SK-N-SH treated with all-trans-retinoic acid at 6 μM for 48 hours (cell line): ENCODE measurements at regions not wholly inside any gene's neighbourhood (a gene's known extent, or its start where the extent isn't known, plus 50 kb on each side); places are given as distances from the start of the nearest gene placed in this dataset.

ENCODE experiments used
- ATAC-seq: fragments of 200-7000 bp; cut with Tn5 transposase; 3 replicates; pipeline ENCODE4 v1.9.1; 2020; ENCODE audit warnings: mild to moderate bottlenecking, moderate library complexity
- ARNTL ChIP-seq: fragments of 450-650 bp; formaldehyde crosslinking; IDR thresholded peaks from 2 replicates; pipeline ENCODE4 v1.5.0; 2020; ENCODE audit warnings: low read depth, mild to moderate bottlenecking, moderate library complexity, borderline replicate concordance
- CSDC2 ChIP-seq: fragments of 250-450 bp; sonication (Bioruptor Pico); IDR thresholded peaks from 2 replicates; pipeline ENCODE4 v1.5.0; 2020; ENCODE audit warnings: mild to moderate bottlenecking, moderate library complexity
- ESRRG ChIP-seq: fragments of 250-450 bp; sonication (Bioruptor Pico); IDR thresholded peaks from 2 replicates; pipeline ENCODE4 v1.6.1; 2021; ENCODE audit warnings: mild to moderate bottlenecking
- GLIS3 ChIP-seq: fragments of 250-450 bp; sonication (Bioruptor Pico); IDR thresholded peaks from 2 replicates; pipeline ENCODE4 v1.5.0; 2020; ENCODE audit warnings: mild to moderate bottlenecking, moderate library complexity
- ISL1 ChIP-seq: fragments of 250-450 bp; sonication (Bioruptor Pico); IDR thresholded peaks from 2 replicates; pipeline ENCODE4 v2.1.2; 2022; ENCODE audit warnings: mild to moderate bottlenecking, moderate library complexity
- OSR1 ChIP-seq: fragments of 250-450 bp; sonication (Bioruptor Pico); IDR thresholded peaks from 2 replicates; pipeline ENCODE4 v1.8.0; 2022; ENCODE audit warnings: moderate library complexity, mild to moderate bottlenecking, inconsistent platforms
- POU6F1 ChIP-seq: fragments of 250-450 bp; sonication (Bioruptor Pico); IDR thresholded peaks from 2 replicates; pipeline ENCODE4 v1.8.0; 2021; ENCODE audit warnings: low read depth, mild to moderate bottlenecking, moderate library complexity, borderline replicate concordance
- PPARA ChIP-seq: fragments of 250-450 bp; sonication (Bioruptor Pico); IDR thresholded peaks from 2 replicates; pipeline ENCODE4 v1.5.0; 2020; ENCODE audit warnings: mild to moderate bottlenecking, borderline replicate concordance
- RARB ChIP-seq: fragments of 250-450 bp; sonication (Bioruptor Pico); IDR thresholded peaks from 2 replicates; pipeline ENCODE4 v1.8.0; 2021; ENCODE audit warnings: mild to moderate bottlenecking, moderate library complexity
- SNAI2 ChIP-seq: fragments of 250-450 bp; sonication (Bioruptor Pico); IDR thresholded peaks from 2 replicates; pipeline ENCODE4 v1.5.0; 2020; ENCODE audit warnings: mild to moderate bottlenecking, moderate library complexity
- TCF4 ChIP-seq: fragments of 250-450 bp; sonication (Bioruptor Pico); IDR thresholded peaks from 2 replicates; pipeline ENCODE4 v1.8.0; 2021; ENCODE audit warnings: mild to moderate bottlenecking, moderate library complexity, borderline replicate concordance
- TOX ChIP-seq: fragments of 250-450 bp; sonication (Bioruptor Pico); IDR thresholded peaks from 2 replicates; pipeline ENCODE4 v1.8.0; 2021; ENCODE audit warnings: mild to moderate bottlenecking, moderate library complexity, borderline replicate concordance
- ZC3H10 ChIP-seq: fragments of 250-450 bp; sonication (Bioruptor Pico); IDR thresholded peaks from 2 replicates; pipeline ENCODE4 v1.5.1; 2021; ENCODE audit warnings: mild to moderate bottlenecking, moderate library complexity
- ZFP3 ChIP-seq: fragments of 250-450 bp; sonication (Bioruptor Pico); IDR thresholded peaks from 2 replicates; pipeline ENCODE4 v1.5.0; 2020; ENCODE audit warnings: mild to moderate bottlenecking, moderate library complexity
- ZFP30 ChIP-seq: fragments of 450-650 bp; formaldehyde crosslinking; IDR thresholded peaks from 2 replicates; pipeline ENCODE4 v1.5.0; 2022; ENCODE audit warnings: mild to moderate bottlenecking, moderate library complexity
- ZNF565 ChIP-seq: fragments of 450-650 bp; formaldehyde crosslinking; conservative IDR thresholded peaks from 2 replicates; pipeline ENCODE4 v1.5.0; 2020; ENCODE audit warnings: low read depth, mild to moderate bottlenecking, moderate library complexity
- ZNF70 ChIP-seq: fragments of 450-650 bp; formaldehyde crosslinking; IDR thresholded peaks from 2 replicates; pipeline ENCODE4 v1.5.0; 2020; ENCODE audit warnings: mild to moderate bottlenecking, moderate library complexity
- ZNF8 ChIP-seq: fragments of 450-650 bp; formaldehyde crosslinking; IDR thresholded peaks from 2 replicates; pipeline ENCODE4 v1.5.0; 2020; ENCODE audit warnings: mild to moderate bottlenecking, moderate library complexity
- TF ChIP-seq, protein P1 (sequence below): fragments of 250-450 bp; sonication (Bioruptor Pico); IDR thresholded peaks from 2 replicates; pipeline ENCODE4 v1.5.1; 2020; ENCODE audit warnings: low read depth, mild to moderate bottlenecking, moderate library complexity
- TF ChIP-seq, protein P2 (sequence below): fragments of 250-450 bp; sonication (Bioruptor Pico); IDR thresholded peaks from 2 replicates; pipeline ENCODE4 v1.5.0; 2020; ENCODE audit warnings: mild to moderate bottlenecking, moderate library complexity
- TF ChIP-seq, protein P3 (sequence below): fragments of 250-450 bp; sonication (Bioruptor Pico); IDR thresholded peaks from 2 replicates; pipeline ENCODE4 v1.8.0; 2020; ENCODE audit warnings: mild to moderate bottlenecking, moderate library complexity, borderline replicate concordance
- TF ChIP-seq, protein P4 (sequence below): fragments of 250-450 bp; sonication (Bioruptor Pico); IDR thresholded peaks from 2 replicates; pipeline ENCODE4 v1.5.1; 2021; ENCODE audit warnings: mild to moderate bottlenecking, moderate library complexity

DNA sequence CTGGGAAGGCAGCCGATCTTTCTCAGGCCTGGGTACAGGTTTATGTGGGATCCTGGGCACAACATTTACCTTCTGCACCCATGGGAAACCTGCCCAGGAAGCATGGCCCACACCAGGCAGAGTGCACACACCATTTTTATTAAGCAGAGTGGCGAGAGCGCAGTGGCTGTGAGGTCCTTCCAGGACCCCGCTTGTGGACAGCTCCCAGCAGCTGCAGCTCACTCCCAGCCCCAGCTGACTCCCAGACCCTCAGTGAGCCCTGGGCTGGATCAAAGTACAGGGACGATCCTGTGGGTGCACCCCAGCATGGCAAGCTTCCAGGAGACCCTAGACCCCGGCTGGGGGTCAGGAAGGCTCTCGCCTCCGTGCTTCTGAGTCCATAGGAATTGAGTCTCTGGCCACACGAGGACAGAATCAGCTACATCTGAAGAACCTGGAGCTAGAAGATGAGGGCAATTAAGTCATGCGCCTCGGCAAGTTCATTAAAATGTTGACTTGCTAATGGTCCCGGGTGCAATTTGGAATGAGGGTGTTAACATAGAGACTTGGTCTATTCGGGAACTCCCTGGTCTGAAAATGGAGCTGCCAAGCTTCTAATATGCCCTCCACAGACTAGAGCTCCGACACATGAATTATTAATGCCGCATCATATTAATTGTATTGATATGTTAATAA, 65.4 kb upstream of the SLCO4A1 start:
- TF ChIP-seq, protein P1, sequence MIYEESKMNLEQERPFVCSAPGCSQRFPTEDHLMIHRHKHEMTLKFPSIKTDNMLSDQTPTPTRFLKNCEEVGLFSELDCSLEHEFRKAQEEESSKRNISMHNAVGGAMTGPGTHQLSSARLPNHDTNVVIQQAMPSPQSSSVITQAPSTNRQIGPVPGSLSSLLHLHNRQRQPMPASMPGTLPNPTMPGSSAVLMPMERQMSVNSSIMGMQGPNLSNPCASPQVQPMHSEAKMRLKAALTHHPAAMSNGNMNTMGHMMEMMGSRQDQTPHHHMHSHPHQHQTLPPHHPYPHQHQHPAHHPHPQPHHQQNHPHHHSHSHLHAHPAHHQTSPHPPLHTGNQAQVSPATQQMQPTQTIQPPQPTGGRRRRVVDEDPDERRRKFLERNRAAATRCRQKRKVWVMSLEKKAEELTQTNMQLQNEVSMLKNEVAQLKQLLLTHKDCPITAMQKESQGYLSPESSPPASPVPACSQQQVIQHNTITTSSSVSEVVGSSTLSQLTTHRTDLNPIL, result no peak
- TF ChIP-seq ZC3H10 (CRISPR knock-in tag) (no peak), ARNTL (CRISPR knock-in tag) (no peak), RARB (CRISPR knock-in tag) (no peak), ZNF8 (CRISPR knock-in tag) (no peak), SNAI2 (CRISPR knock-in tag) (no peak), TOX (CRISPR knock-in tag) (no peak), ZFP30 (CRISPR knock-in tag) (no peak), GLIS3 (CRISPR knock-in tag) (no peak), OSR1 (no peak)
- TF ChIP-seq, protein P2, sequence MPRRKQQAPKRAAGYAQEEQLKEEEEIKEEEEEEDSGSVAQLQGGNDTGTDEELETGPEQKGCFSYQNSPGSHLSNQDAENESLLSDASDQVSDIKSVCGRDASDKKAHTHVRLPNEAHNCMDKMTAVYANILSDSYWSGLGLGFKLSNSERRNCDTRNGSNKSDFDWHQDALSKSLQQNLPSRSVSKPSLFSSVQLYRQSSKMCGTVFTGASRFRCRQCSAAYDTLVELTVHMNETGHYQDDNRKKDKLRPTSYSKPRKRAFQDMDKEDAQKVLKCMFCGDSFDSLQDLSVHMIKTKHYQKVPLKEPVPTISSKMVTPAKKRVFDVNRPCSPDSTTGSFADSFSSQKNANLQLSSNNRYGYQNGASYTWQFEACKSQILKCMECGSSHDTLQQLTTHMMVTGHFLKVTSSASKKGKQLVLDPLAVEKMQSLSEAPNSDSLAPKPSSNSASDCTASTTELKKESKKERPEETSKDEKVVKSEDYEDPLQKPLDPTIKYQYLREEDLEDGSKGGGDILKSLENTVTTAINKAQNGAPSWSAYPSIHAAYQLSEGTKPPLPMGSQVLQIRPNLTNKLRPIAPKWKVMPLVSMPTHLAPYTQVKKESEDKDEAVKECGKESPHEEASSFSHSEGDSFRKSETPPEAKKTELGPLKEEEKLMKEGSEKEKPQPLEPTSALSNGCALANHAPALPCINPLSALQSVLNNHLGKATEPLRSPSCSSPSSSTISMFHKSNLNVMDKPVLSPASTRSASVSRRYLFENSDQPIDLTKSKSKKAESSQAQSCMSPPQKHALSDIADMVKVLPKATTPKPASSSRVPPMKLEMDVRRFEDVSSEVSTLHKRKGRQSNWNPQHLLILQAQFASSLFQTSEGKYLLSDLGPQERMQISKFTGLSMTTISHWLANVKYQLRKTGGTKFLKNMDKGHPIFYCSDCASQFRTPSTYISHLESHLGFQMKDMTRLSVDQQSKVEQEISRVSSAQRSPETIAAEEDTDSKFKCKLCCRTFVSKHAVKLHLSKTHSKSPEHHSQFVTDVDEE, result no peak
- ATAC-seq, result peak; percentile 66; the same call in 2 of the 3 replicates

GRCh38 chr20:62577490-62577836, 64.8 kb upstream of the SLCO4A1 start:
- no peak for ATAC-seq
- no peak for TF ChIP-seq ZC3H10 (CRISPR knock-in tag)
- no peak for TF ChIP-seq ARNTL (CRISPR knock-in tag)
- TF ChIP-seq TCF4, result no peak
- no peak for TF ChIP-seq POU6F1 (CRISPR knock-in tag)
- TF ChIP-seq ISL1 (CRISPR knock-in tag), result no peak
- TF ChIP-seq RARB (CRISPR knock-in tag), result no peak
- no peak for TF ChIP-seq SNAI2 (CRISPR knock-in tag)
- no peak for TF ChIP-seq GLIS3 (CRISPR knock-in tag)
- no peak for TF ChIP-seq TOX (CRISPR knock-in tag)
- TF ChIP-seq, protein P3, sequence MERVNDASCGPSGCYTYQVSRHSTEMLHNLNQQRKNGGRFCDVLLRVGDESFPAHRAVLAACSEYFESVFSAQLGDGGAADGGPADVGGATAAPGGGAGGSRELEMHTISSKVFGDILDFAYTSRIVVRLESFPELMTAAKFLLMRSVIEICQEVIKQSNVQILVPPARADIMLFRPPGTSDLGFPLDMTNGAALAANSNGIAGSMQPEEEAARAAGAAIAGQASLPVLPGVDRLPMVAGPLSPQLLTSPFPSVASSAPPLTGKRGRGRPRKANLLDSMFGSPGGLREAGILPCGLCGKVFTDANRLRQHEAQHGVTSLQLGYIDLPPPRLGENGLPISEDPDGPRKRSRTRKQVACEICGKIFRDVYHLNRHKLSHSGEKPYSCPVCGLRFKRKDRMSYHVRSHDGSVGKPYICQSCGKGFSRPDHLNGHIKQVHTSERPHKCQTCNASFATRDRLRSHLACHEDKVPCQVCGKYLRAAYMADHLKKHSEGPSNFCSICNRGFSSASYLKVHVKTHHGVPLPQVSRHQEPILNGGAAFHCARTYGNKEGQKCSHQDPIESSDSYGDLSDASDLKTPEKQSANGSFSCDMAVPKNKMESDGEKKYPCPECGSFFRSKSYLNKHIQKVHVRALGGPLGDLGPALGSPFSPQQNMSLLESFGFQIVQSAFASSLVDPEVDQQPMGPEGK (CRISPR knock-in tag), result no peak
- no peak for TF ChIP-seq ZFP30 (CRISPR knock-in tag)
- no peak for TF ChIP-seq CSDC2 (CRISPR knock-in tag)
- no peak for TF ChIP-seq ZNF70 (CRISPR knock-in tag)
- TF ChIP-seq ESRRG, result no peak
- TF ChIP-seq ZFP3 (CRISPR knock-in tag), result no peak
- TF ChIP-seq PPARA (CRISPR knock-in tag), result no peak

DNA sequence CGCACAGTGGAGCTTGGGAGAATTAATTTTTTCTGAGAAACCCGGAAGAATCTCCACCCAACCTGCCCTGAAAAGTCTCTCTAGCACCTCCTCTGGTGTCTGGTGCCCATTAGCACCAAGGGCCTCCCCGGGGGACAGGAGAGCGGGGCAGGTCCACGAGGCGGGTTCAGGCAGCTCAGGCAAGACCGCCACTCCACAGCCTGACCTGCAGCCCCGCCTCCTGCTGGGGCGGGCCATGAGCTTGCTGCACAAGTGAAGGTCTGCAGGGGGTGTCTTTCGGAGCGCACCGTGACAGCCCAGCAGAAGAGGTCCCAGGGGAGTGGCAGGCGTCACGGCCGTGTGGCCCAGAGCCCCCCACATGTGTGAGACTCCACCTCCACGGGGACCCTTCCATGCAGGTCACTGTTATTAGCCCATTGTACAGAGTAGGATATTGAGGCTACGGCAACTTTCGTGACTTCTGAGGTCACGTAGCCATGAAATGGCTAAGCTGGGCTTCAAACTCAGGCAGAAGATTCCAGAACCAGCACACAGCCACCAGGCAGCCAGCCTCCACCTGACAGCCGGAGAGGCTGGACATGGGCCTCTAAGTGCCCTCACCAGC, 63.9 kb upstream of the SLCO4A1 start:
- no peak for ATAC-seq
- TF ChIP-seq PPARA (CRISPR knock-in tag) (no peak), ZFP30 (CRISPR knock-in tag) (no peak), ZC3H10 (CRISPR knock-in tag) (no peak), ZNF70 (CRISPR knock-in tag) (no peak), TOX (CRISPR knock-in tag) (no peak), ZNF565 (CRISPR knock-in tag) (no peak), SNAI2 (CRISPR knock-in tag) (no peak), ISL1 (CRISPR knock-in tag) (no peak), TCF4 (no peak), ARNTL (CRISPR knock-in tag) (no peak)
- TF ChIP-seq, protein P1, result no peak
- TF ChIP-seq, protein P4, sequence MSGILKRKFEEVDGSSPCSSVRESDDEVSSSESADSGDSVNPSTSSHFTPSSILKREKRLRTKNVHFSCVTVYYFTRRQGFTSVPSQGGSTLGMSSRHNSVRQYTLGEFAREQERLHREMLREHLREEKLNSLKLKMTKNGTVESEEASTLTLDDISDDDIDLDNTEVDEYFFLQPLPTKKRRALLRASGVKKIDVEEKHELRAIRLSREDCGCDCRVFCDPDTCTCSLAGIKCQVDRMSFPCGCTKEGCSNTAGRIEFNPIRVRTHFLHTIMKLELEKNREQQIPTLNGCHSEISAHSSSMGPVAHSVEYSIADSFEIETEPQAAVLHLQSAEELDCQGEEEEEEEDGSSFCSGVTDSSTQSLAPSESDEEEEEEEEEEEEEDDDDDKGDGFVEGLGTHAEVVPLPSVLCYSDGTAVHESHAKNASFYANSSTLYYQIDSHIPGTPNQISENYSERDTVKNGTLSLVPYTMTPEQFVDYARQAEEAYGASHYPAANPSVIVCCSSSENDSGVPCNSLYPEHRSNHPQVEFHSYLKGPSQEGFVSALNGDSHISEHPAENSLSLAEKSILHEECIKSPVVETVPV, result no peak
- TF ChIP-seq, protein P2, result no peak
